Pancreas (tissue), 10 donors: ENCODE measurements at regions not wholly inside any gene's neighbourhood (a gene's known extent, or its start where the extent isn't known, plus 50 kb on each side); places are given as distances from the start of the nearest gene placed in this dataset.

Experiments
- ATAC-seq, 4 donors: fragments of 200-7000 bp; cut with Tn5 transposase; one replicate each; pipeline versions ENCODE4 v1.8.0 to v1.9.1; 2020; ENCODE audit warnings: mild to moderate bottlenecking in 4 of 4, moderate library complexity in 4 of 4
- DNase-seq, 6 donors: peaks; one replicate each; pipeline ENCODE4 v3.0.0-alpha.2; 2020
- FAIRE-seq: peaks from 2 replicates; lab custom pipeline; 2012; peaks lifted over from hg19 to GRCh38; lab: Jason Lieb, UNC
- H3K27ac ChIP-seq, 4 donors: fragments of 200-600 bp; sonication (generic); 1 replicate in 3 of 4; 2 replicates in 1 of 4; pipeline versions ENCODE4 v1.5.0 to v1.8.0; 2020
- H3K27me3 ChIP-seq, 4 donors: fragments of 200-600 bp; one replicate each; pipeline ENCODE4 v1.8.0; 2021
- H3K36me3 ChIP-seq, 3 donors: fragments of 200-600 bp; sonication (generic) in 1 of 3; one replicate each; pipeline versions ENCODE4 v1.5.0 to v1.8.0; 2020 to 2021
- H3K4me1 ChIP-seq, 3 donors: fragments of 200-600 bp; one replicate each; pipeline ENCODE4 v1.8.0; 2021
- H3K4me3 ChIP-seq, 4 donors: fragments of 200-600 bp; sonication (generic) in 2 of 4; one replicate each; pipeline versions ENCODE4 v1.5.0 to v1.8.0; 2020 to 2021
- H3K9me3 ChIP-seq, 4 donors: fragments of 200-600 bp; one replicate each; pipeline ENCODE4 v1.8.0; 2021
- CTCF ChIP-seq, 4 donors: fragments of 200-600 bp; sonication (generic) in 3 of 4; IDR thresholded peaks; one replicate each; pipeline versions ENCODE4 v1.5.0 to v1.8.0; 2021; ENCODE audit warnings: antibody characterized with exemption in 4 of 4
- WGBS, 2 donors: extraction: QIAGEN DNeasy Blood & Tissue Kit; methylation state at CpG; one replicate each; pipeline ENCODE4 v1.1.7; 2013; 5-methylcytosine and 5-hydroxymethylcytosine counted together
- intact Hi-C, 3 donors: fragments of 100-400 bp; cut with DNase I; formaldehyde crosslinking; loops; one replicate each; pipeline versions ENCODE4 v1.11.1 to v1.14.2; 2022
- donor health status: healthy with polysubstance abuse.
- donor health status: DM: no; HTN: no; CAD: no; lungs with moderate emphysema.
- donor health status: DM: no; HTN: no; CAD: no.
- donor health status: control.
- donor health status: control.
- donor health status: Bipolar disorder and iron deficiency.
- donor health status: DM: yes; HTN: yes; CAD: no.
- donor health status: DM: no; HTN: no; CAD: no.
- donor health status: DM: no; HTN: no; CAD: no.
- donor health status: DM: yes; HTN: yes; CAD: no.

DNA sequence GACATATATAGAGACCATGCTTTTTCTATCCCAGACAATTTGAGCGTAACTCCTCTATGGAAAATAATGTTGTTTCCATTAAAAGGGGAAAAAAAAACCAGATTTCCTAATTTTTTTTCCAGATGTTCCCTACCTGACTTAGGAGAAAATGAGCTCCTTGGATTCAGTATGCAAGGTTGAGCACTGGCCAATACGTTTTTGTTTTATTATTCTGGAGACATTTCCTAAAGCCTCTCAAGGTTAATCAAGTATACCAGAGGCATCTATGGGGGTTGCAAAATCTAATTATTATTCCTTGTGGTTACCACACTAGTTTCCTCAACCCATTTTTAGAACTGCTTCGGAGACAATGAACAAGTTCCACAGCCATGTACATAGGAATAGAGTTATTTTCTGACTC lies 291.3 kb downstream of the SLC16A7 start:
- FAIRE-seq (no peak), DNase-seq (no peak), ATAC-seq (no peak)
- no peak for TF ChIP-seq CTCF (IDR thresholded peaks at IDR 0.05)
- H3K9me3 ChIP-seq: no peaks in the 10 kb centered on the region
- no peaks in the 10 kb centered on the region for H3K36me3 ChIP-seq
- H3K27ac ChIP-seq: no peak overlapping the region
- H3K4me1 ChIP-seq: no peaks in the 10 kb centered on the region
- intact Hi-C loops: no loop called here
- no peak overlapping the region for H3K4me3 ChIP-seq
- 68 to 77% methylated on average over 3 of the region's 3 CpGs for WGBS, 2 donors
- no peaks in the 10 kb centered on the region for H3K27me3 ChIP-seq

DNA sequence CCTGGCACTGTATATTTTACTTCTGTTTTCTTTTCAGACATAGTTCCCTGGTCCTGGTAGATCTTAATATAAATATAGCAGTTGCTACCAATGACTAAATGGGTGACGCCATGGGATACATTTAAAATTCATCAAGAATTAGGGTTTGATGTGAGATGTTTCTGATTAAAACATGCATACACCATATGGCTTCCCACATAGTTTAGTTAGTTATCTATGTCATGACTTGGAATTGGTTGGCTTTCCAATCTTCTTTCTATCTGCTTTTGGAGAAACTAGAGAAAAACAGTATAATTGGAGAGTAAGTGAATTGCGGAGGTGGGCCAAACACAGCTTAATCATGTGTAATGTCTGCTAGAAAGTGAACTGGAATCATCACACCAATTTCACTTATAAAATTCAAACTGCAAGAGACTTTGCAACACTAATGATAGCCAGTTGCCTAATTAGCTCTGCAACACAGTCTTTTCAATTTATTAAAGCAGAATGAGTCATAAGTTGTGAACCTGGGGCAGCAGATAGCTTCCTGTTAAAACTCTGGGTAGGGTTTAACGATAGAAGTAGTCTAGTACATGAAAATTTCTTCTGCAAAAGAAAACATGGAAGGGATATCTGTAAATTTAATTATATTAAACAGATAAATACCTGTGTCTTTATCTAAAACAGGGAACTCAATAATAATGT lies 295.2 kb downstream of the SLC16A7 start:
- Histone ChIP-seq H3K27ac (no peak overlapping the region), H3K27me3 (no peaks in the 10 kb centered on the region), H3K4me1 (no peaks in the 10 kb centered on the region), H3K36me3 (no peaks in the 10 kb centered on the region), H3K9me3 (no peaks in the 10 kb centered on the region), H3K4me3 (no peak overlapping the region)
- no peak for TF ChIP-seq CTCF (IDR thresholded peaks at IDR 0.05)
- DNase-seq (no peak), ATAC-seq (no peak), FAIRE-seq (no peak)
- intact Hi-C loops: no loop called here
- 88 to 92% methylated on average over 3 of the region's 3 CpGs for WGBS, 2 donors

DNA sequence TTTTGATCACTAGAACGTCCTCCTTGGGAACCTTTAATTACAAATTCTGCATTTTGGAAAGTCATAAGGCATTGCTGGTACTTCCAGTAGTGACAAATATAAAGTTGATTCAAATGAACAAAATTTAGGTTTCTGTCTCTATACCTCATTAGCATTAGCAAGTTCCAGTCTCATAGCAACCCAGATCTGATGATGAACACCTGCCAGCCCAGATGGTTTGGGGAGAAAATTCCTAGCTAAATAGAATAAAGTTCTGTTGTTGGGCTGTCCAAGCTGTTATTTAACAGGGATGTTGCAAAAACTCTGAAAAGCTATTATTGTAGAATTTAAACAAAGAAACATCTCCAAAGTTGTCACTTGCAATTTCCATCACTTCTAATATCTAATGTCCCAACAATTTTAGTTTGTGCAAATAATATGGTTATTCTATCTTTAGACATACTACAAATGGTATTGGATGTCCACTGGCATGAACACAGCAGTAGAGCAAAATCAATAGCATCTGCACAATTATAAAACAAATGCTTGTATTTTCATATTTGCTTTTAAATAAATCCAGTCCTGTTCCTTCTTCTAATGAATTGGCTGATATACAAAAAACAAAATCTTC lies 299.4 kb downstream of the SLC16A7 start:
- 61 to 77% methylated on average over 1 of the region's 1 CpG for WGBS, 2 donors
- TF ChIP-seq CTCF (IDR thresholded peaks at IDR 0.05): no peak
- no peak for DNase-seq
- Histone ChIP-seq H3K27ac (no peak overlapping the region), H3K4me3 (no peak overlapping the region), H3K4me1 (no peaks in the 10 kb centered on the region), H3K9me3 (no peaks in the 10 kb centered on the region), H3K36me3 (no peaks in the 10 kb centered on the region), H3K27me3 (no peaks in the 10 kb centered on the region)
- intact Hi-C loops: no loop called here
- FAIRE-seq: no peak
- ATAC-seq: no peak

DNA sequence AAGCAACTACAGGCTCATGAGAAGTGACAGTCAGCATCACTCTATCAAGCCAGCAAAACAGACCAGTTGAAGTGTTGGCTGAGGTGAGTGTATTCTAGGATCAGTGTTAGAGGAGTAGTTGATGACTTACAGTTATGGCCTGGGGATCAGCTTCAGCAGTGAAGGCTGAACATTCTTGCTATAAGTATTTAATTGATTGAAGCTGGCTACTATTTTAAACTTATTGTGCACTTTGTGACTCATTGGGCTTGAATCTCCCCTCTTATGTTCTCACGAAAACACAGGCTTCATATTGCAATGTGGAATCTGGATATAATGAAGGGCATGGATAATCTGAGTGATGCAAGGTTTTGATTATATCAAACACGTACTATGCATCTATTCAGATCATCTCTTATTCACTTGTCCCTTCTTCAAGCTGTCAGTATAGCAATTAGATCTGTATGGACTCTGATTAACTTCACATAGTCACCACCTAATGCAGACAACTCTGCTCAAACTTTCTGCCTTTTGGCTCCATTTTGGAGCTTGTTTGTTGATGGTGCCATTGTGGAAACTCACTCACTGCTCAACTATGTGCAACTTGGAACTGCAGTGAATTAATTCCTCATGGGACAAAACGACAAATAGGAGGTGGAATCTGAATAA lies 309.2 kb downstream of the SLC16A7 start:
- Histone ChIP-seq H3K27me3 (no peaks in the 10 kb centered on the region), H3K27ac (no peak overlapping the region), H3K4me3 (no peak overlapping the region), H3K9me3 (no peaks in the 10 kb centered on the region), H3K4me1 (no peaks in the 10 kb centered on the region), H3K36me3 (no peaks in the 10 kb centered on the region)
- TF ChIP-seq CTCF (IDR thresholded peaks at IDR 0.05): no peak
- WGBS, 2 donors: 83 to 84% methylated on average over 3 of the region's 3 CpGs
- ATAC-seq (no peak), DNase-seq (no peak), FAIRE-seq (no peak)
- intact Hi-C loops: no loop called here

DNA sequence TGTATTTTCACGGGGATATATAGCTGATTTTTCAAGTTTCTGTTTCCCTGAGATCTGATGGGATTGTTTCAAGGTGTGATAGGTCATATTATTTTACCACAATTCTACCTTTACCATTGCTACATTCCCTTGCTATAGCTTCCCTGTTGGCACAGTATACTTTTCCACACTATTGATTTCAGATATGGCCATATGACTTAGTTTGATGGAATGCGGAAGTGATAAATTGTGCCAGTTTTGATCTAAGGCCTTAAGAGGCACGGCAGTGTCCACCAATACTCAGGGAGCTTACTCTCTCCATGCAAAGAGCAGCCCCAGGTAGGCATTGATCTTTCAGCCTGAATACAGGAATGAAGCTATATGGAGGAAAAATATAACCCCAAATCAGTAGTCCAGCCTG lies 315.7 kb downstream of the SLC16A7 start:
- intact Hi-C loops: no loop called here
- 71 to 79% methylated on average over 3 of the region's 3 CpGs for WGBS, 2 donors
- H3K36me3 ChIP-seq: no peaks in the 10 kb centered on the region
- FAIRE-seq (no peak), ATAC-seq (peak in 3 of 4 donors; percentile 24 to 51 (median 49)), DNase-seq (no peak)
- no peaks in the 10 kb centered on the region for H3K9me3 ChIP-seq
- no peak for TF ChIP-seq CTCF (IDR thresholded peaks at IDR 0.05)
- no peak overlapping the region for H3K27ac ChIP-seq
- no peak overlapping the region for H3K4me3 ChIP-seq
- H3K4me1 ChIP-seq: no peaks in the 10 kb centered on the region
- no peaks in the 10 kb centered on the region for H3K27me3 ChIP-seq
